HL-60 (cell line): ENCODE measurements at regions not wholly inside any gene's neighbourhood (a gene's known extent, or its start where the extent isn't known, plus 50 kb on each side); places are given as distances from the start of the nearest gene placed in this dataset.

Source experiments
- DNase-seq, 2 experiments: peaks; one replicate each; pipeline ENCODE4 v3.0.0-alpha.2; 2010 to 2020; ENCODE audit warnings: low read depth in 1 of 2, low spot score in 1 of 2
- H3K27ac ChIP-seq: fragments of 250-450 bp; sonication (Bioruptor Pico); replicated peaks from 2 replicates; pipeline ENCODE4 v1.5.1; 2020; ENCODE audit warnings: mild to moderate bottlenecking, moderate library complexity
- H3K27me3 ChIP-seq: fragments of 250-450 bp; sonication (Bioruptor Pico); 2 replicates; pipeline ENCODE4 v1.5.1; 2021; ENCODE audit warnings: mild to moderate bottlenecking, moderate library complexity; ENCODE audit not compliant: insufficient read depth, poor library complexity, severe bottlenecking
- H3K4me3 ChIP-seq: replicated peaks from 2 replicates; pipeline ENCODE4 v1.5.1; 2011; ENCODE audit warnings: mild to moderate bottlenecking, control low read depth, low read length; ENCODE audit not compliant: insufficient read depth
- GABPA ChIP-seq: IDR thresholded peaks from 2 replicates; pipeline ENCODE4 v1.6.1; 2012; ENCODE audit warnings: low read depth
- POLR2AphosphoS5 ChIP-seq: IDR thresholded peaks from 2 replicates; pipeline ENCODE4 v1.6.1; 2012; ENCODE audit warnings: low read depth
- REST ChIP-seq: IDR thresholded peaks from 2 replicates; pipeline ENCODE4 v1.6.1; 2012; ENCODE audit warnings: low read depth; ENCODE audit not compliant: insufficient replicate concordance
- SPI1 ChIP-seq: IDR thresholded peaks from 2 replicates; pipeline ENCODE4 v1.6.1; 2012; ENCODE audit warnings: low read depth, mild to moderate bottlenecking, borderline replicate concordance
- TF ChIP-seq, protein P1 (sequence below): IDR thresholded peaks from one replicate; pipeline ENCODE4 v1.5.1; 2011; ENCODE audit warnings: low read length, control low read depth, inconsistent platforms; ENCODE audit not compliant: insufficient read depth

DNA sequence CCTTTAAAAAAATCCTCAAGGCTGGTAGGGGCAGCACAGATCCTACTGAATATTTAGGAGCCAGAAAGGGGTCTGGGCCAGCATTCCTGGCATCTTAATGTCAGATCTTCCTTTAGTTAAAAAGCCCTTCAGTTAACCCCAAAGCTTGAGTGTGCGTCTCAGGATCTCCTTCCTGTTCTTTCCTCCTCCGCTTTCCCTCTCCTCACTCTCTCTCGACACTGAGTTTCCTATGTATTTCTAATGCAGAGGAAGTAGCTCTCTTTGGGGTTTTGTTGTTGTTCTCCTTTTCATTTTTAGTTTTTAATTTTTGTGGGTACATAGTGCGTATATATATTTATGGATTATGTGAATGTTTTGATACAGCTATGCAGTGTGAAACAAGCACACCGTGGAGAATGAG lies 109.9 kb upstream of the COPS8 start:
- no peak overlapping the region for H3K4me3 ChIP-seq
- TF ChIP-seq REST (no peak), POLR2AphosphoS5 (no peak), SPI1 (no peak), GABPA (no peak)
- TF ChIP-seq, protein P1, sequence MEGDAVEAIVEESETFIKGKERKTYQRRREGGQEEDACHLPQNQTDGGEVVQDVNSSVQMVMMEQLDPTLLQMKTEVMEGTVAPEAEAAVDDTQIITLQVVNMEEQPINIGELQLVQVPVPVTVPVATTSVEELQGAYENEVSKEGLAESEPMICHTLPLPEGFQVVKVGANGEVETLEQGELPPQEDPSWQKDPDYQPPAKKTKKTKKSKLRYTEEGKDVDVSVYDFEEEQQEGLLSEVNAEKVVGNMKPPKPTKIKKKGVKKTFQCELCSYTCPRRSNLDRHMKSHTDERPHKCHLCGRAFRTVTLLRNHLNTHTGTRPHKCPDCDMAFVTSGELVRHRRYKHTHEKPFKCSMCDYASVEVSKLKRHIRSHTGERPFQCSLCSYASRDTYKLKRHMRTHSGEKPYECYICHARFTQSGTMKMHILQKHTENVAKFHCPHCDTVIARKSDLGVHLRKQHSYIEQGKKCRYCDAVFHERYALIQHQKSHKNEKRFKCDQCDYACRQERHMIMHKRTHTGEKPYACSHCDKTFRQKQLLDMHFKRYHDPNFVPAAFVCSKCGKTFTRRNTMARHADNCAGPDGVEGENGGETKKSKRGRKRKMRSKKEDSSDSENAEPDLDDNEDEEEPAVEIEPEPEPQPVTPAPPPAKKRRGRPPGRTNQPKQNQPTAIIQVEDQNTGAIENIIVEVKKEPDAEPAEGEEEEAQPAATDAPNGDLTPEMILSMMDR, result no peak
- DNase-seq, result no peak
- H3K27me3 ChIP-seq, result peaks cover 2% of the 10 kb centered on the region
- H3K27ac ChIP-seq, result no peak overlapping the region

DNA sequence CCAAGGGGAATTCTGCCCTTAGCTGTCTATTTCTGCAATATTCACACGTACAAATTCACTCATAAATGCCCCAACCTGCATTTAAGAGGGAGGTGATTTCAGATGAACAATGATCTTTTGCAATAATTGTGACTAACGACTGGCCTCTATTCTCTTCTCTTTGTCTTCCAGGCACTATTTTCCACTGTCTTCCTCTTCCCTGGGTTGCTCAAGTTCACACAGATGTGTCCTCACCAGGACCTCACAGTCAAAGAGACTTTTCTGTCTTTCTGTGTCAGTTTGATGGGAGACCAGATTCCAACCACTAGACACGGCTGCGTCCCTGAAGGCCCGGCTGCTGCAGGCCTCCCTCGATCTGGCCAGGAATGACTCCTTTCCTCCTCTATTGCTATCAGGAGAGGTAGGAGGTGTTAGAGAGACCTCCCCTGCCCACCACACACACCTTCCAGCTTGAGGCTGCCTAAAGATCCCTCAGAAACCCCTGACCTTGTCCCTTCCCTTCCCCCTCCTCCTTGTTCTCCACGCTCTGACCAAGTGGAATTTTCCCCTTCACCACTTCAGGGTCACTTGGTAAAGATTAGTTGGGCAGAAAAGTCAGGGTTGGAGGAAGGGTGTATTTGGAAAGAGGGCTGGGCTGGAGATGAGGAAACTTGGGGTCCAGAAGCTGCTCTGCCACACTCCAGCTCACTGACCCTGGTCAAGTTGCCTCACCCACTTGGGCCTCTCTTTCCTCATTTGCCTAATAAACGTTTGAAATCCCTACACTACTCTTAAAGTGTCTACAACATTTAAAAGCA lies 109.2 kb upstream of the COPS8 start:
- Histone ChIP-seq H3K27me3 (peaks cover 2% of the 10 kb centered on the region), H3K4me3 (no peak overlapping the region), H3K27ac (no peak overlapping the region; the same call in 1 of the 2 replicates)
- TF ChIP-seq REST (no peak), POLR2AphosphoS5 (no peak), SPI1 (no peak), GABPA (no peak)
- TF ChIP-seq, protein P1, result no peak
- DNase-seq, result peak; percentile 5 to 86

DNA sequence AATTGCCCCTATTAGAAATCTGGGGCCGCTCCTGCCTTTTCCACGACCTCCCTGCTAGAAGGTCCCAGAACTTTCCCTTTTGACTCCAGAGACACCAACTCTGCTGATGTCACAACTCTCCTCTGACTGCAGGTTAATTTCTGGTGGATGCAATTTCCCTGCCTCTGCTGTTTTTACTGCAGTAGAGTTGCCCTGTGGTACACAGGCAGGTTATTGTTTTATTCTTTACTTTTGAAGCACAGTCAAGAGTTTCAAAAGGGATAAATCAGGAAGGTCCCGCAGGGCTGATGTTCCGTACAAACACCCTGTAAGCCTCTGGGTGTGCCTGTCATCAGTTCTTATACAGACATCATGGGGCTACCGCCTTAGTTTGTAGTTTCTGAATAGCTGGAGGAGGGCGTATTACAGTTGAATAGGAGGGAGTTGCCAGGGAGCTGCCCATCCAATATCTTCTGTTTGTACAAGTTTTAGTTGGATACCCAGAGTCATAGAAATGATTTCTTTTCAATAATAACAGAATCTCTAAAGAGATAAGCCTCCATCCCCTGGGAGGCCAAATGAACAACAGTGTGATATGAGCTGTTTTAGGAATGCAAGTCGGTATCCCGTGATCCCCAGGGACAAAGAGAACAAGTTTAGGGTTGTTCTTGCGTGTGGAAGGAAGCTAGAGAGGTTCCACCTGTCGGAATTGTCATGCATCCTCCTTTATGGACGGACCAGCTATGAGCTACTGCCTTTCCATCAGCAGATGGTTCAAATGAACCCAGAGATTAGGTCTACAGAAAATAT lies 108.4 kb upstream of the COPS8 start:
- DNase-seq, result no peak
- TF ChIP-seq SPI1 (no peak), REST (no peak), GABPA (no peak), POLR2AphosphoS5 (no peak)
- TF ChIP-seq, protein P1, result no peak
- peaks cover 2% of the 10 kb centered on the region for H3K27me3 ChIP-seq
- H3K27ac ChIP-seq, result no peak overlapping the region
- H3K4me3 ChIP-seq, result no peak overlapping the region
